HG02571 (cell line): ENCODE measurements at regions not wholly inside any gene's neighbourhood (a gene's known extent, or its start where the extent isn't known, plus 50 kb on each side); places are given as distances from the start of the nearest gene placed in this dataset.

Source experiments
- ATAC-seq: cut with Tn5 transposase; IDR thresholded peaks from one replicate; pipeline ENCODE4 v1.9.1; 2021; ENCODE audit warnings: mild to moderate bottlenecking, moderate library complexity; ENCODE audit not compliant: unreplicated experiment

DNA sequence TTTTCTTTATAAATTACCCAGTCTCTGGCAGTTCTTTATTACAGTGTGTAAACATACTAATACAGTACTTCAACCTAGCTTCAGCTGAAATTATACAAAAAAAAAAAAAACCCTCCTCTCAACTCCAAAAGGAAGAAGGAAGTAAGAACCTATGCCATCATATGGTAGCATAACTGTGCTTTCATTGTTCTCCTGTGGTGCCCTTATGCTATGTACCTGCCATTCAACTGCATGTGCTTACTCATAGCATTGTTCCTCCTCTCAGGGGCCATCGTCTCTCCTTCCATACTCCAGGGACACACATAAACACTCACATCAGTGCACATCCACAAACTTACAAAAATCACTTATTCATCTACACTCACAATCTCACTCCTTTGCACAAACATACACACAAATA is 470.1 kb upstream of the HS3ST1 start:
- no peak for ATAC-seq

DNA sequence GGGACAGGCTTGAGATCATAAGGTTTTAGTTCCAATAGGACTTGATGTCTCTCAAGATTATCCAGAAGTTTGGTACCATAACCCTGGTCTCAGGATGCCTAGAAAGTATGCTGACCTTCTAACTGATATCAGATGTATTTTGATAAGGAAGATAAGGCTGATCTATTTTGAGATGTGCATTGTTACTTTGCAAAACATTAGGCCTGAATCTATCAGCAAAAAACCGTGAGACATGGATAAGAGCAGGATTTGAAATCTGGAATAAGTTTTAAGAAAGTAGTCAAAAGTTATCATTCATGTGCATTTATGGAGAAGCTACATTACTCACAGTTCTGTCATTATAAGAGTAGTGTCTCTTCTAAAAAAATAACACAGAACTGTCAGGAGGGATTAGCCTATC is 467.1 kb upstream of the HS3ST1 start:
- ATAC-seq = no peak

DNA sequence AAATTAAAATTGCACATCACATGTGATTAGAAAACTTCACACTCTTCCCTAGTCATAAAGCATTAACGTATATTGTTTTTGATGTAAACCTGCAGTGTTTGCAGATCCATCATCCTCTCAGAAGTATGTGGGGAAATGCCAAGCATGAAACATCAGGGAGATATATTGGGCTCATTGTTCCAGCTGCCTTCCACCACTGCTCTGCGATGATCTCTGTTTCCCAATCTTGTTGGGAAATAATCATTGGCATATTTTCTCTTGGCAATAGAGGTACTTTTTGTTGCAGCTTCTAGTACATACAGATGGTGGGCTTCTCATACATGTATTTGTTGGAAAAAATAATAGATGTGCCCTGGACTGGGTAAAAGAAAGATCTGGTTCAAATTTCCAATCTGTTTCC is 466.3 kb upstream of the HS3ST1 start:
- ATAC-seq = no peak

DNA sequence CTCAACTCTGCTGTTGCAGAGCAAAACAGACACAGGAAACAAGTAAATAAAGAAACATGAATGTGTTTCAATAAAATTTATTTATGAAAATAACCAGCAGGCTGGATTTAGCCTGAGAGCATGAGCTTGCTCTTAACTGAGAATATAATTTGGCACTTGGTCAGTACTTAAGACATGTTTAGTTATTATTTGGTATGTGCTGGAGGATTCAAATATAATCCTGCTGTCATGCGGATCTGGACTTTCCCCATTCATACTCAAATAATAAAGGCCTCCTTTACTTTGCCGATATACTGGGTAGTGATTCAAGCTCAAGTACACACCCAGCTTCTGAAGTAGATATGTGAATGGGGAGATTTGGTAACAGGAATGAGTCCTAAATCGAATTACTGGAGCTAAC is 465.5 kb upstream of the HS3ST1 start:
- no peak for ATAC-seq

DNA sequence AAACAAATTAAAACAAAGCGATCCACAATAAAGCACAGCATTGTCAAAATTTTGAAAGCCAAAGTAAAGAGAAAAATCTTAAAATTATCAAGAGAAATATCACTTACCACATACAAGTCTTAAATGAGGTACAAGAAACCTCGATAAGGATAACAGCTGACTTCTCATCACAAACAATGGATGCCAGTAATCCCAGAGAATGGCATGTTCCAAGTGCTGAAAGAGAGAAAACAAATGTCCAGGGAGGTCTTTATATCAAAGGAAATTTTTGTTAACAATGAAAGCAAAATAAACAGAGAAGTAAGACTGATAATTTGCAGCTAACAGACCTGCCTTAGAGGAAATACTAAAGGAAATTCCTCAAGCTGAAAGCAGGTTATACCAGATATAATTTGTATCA is 460.4 kb upstream of the HS3ST1 start:
- no peak for ATAC-seq

DNA sequence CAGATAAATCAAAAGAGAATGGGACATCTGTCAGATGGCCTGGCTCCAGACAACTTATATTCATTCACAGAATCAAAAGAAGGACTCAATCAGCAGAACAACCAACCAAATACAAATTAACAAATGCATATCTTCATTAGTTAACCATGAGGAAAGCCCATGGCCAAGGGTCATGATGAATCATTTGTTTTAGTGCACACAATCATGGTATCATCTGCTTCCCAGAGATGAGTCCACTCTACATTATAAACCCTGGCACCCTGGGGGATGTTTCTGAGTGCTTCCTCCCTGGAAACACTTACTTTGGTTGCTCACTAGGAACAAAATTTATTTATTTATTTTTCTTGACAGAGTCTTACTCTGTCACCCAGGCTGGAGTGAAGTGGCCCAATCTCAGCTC is 453.3 kb upstream of the HS3ST1 start:
- no peak for ATAC-seq

DNA sequence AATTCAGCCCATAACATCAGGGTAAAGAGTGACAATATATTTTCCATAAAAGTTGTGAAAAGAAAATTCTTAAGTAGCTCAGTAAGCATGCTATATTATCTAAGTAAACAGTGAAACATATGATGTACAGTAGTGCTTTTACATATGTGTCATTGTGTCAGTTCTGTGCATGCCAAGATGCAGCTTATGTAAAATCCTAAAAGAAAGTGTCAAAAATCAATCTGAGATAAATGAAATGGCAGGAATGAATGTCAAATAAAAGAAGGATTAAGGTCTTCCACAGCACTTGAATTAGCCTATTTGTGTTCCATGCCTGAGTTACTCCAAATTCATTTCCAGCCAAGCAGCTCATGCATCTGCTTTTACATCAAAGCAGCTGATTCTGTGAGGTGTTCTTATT is 452.7 kb upstream of the HS3ST1 start:
- no peak for ATAC-seq

DNA sequence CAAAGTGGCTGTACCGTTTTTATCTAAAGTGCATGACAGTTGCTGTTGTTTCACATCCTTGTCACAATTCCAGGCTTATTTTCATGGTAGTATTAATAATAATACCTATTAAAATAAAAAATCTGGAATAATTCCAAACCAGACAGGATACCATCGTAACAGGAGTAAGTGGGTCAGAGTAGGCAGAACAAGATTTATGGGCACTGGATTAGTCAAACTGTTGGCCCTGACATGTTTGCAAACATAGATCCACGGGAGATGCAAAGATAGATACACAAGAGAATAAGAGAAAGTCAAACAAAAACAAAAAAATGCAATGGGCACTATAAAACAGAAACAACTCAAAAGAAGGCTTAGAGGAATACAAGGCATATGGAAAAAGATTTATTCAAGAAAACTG is 449.5 kb upstream of the HS3ST1 start:
- ATAC-seq = no peak

DNA sequence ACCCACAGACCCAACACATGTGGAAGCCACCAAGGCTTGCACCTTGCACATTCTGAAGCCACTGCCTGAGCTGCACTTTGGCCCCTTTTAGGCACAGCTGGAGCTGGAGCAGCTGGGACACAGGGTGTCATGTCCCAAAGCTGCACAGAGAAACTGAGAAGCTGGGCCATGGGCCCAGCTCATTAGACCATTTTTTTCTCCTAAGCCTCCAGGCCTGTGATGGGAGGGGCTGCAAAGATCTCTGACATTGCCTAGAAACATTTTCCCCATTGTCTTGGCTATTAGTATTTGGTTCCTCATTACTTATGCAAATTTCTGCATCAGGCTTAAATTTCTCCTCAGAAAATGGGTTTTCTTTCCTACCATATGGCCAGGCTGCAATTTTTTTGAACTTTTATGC is 447.4 kb upstream of the HS3ST1 start:
- no peak for ATAC-seq

DNA sequence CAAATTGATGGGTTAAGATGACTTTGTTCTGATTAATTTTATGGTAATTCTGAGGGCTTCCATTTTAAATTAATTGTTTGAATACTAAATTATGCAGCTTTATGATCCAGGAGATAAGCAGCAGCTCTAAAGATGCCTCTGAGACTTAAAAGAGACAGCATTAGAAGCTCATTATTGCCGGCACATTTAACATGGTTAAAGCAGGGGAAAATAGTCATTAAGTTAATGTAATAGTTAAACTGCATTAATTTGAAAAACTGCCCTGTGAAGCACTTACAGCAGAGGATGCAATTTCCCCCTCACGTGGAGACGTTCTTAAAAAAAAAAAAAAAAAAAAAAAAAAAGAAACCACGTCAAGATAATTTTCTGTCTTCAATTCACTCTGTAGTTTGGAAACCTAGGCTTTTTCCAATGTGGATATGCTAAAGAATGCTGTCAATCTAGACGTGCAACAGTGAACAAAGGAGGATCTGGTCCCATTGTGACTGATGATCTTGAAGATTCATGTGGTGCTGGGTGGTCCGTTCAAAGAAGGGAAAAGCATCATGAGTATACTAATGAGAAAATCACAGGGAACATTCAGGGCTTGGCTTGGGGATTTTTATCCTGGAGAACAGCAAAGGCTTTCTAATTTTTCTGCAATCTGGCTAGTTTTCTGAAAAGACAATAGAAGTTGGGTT is 440.6 kb upstream of the HS3ST1 start:
- ATAC-seq = no peak

DNA sequence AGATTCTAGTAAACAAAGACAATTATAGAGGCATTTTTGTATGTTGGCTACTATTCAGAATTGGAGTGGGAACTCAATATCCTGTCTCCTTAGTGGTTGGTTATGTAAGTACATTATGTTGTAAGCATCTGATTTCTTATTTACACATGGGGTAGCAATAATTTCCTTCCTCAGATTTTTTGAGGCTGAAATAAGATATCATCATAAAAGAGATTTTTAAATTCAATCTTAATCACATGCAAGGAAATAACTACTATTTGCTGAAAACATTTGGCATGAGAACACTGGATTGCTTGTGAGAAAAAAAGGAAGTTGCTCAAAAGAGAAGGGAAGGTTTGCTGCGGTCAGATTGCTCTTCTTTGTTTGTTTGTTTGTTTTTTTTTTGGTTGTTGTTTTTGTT is 437.7 kb upstream of the HS3ST1 start:
- ATAC-seq = no peak

DNA sequence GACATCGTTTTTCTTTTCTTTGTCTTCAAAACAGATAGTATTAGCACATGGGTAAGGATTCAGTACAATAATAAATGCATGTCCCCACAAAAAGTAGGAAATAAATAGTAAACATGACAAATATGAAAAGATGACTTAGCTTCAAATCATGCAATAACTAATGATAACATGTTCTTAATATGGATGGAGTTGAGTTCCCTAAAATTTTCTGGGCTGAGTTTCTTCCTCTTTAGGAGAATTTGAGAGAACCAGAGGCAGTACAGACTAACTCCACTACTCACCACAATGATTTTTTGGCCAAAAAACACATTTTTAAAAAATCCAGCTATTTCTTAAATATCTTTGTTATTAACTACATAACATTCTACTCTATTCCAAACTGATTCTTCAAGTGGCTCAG is 432.3 kb upstream of the HS3ST1 start:
- ATAC-seq = no peak

DNA sequence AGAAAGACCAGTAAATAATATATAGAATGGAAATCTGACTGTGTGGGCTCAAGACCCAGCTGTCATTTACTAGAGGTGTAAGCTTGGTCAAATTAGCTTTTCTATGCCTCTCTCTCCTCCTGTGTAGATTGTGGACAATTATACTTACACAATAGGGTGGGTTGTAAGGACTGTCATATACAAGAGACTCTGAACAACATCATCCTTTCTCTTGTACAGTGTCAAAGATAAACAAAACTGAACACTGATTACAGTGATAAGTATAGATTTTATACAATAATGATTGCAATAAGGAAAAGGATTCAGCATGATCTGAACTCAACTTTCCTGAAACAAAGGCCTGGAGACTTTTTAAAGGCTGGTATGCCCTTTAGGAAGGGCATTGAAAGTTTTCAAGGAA is 429.2 kb upstream of the HS3ST1 start:
- no peak for ATAC-seq

DNA sequence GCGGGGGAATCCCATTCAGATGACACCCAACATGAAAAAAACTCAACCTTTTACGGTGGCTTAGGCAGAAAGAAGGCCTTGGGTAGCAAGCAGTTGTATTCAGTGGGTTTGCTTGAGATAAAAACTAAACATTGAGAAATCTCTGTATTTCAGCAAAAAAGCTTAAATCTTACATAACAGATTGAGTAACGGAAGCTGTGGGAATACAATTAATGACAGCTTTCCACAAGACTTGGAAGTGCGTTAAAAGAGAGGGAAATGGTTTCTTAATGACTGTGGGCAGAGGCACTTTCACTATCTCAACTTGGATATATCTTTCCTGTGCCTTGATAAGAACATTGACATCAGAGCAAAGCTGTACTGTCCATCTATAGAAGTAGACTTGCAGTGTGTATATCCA is 418.5 kb upstream of the HS3ST1 start:
- no peak for ATAC-seq

DNA sequence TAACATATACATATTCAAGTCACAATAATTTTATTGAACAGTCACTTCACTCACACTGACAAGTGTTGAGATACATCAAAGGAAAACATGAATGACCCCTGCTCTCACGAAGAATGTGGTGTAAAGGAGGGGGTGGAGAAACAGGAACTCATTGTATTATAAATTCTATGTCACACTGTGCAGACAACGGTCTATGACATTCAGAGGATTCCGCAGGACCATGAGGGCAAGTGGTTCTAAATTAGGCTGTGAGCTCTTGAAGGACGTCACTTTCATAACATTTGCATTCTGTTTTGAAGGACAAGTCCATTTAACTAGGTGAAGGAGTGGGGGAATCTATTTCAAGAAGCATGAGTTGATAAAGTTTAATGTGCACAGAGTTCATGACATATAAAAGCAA is 415.2 kb upstream of the HS3ST1 start:
- ATAC-seq = no peak

DNA sequence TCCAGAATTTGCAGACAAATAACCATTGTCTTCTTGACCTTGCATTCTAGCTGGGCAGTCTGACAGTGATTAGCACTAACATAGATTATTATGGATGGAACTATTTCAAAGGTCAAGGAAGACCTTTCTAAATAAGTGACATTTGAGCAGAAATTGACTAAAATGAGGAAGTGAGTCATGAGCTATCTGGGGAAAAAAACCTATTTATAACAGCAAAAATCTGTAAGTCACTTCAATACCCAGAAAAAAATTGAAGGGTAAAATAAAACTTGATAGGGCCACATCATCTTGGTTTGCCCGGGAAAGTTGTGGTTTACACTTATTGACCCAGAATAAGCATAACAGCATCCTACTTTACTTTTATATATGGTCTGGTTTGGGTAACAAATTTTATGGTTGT is 414.6 kb upstream of the HS3ST1 start:
- ATAC-seq = no peak

DNA sequence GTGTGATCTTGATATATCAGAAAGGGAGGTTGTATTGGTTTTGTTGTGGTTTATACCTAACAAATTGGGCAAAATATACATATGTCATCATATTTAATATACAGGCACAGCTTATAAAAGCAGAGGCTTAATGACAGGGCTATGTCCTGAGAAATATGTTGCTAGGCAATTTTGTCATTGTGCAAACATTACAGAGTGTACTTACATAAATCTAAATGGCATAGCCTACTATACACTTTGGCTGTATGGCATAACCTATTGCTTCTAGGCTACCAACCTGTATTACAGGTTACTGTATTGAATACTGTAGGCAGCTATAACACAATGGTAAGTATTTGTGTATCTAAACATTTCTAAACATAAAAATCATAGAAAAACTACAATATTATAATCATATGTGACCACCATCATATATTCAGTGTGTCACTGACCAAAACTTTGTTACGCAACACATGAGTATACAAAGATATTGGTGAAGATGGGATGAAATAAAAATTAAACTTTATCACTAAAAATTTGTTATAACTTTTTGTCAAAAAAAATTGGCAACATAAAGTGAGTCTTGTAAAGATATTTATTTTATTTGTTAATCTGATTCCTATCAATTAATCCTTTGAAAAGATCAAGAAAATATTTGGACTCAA is 414.0 kb upstream of the HS3ST1 start:
- ATAC-seq = no peak

DNA sequence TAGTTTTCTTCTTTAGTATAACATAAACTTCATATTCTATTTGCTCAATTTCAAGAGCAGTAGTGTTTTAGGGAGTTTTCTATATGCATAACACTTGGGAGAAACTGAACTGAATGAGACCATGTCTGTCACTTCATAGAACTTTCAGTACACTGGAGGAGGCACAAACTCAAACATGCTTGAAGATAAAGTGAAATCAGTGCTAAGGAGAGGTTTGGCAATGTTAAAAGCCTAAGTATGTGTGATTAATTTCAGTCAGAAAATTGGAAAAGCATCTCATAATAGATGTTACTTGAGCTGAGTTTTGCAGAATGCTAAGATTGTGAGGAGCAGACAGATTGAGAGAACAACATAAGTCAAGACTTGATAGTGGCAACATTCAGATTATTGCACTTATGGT is 411.2 kb upstream of the HS3ST1 start:
- no peak for ATAC-seq

DNA sequence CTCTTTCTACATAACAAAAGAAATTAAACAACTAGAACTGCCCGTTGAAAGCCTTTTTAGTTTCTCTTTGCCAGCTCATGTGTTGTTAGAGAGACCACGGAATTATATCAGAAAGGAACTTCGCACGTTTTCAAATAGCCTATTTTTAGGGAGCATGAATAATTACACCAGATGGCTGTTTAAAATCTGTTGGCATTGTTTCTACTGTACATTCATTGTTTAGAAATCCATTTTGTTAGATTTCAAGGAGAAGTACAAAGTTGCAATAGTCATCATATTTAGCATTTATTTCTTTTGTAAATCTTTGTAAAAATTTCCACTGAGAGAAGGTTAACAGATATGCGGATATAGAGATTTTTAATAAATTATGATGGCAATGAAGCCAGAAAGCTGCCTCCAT is 403.0 kb upstream of the HS3ST1 start:
- ATAC-seq = no peak

DNA sequence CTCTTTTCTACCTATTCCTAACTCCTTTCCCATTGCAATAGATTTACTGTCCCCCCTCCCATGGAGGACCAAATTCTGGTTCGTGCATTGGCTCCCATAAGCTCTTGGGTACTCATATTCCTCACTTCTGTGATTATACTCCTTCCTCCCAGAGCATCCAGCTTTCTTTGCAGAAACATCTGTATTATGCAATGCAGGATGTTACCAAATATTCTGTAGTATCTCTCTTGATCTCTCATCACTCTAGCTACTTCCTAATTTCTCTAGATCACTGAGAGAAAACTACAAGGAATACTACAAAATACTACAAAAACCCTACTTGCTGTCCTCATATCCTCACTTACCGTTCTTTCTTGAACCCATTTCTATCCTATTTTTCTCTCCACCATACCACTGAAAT is 395.9 kb upstream of the HS3ST1 start:
- no peak for ATAC-seq

DNA sequence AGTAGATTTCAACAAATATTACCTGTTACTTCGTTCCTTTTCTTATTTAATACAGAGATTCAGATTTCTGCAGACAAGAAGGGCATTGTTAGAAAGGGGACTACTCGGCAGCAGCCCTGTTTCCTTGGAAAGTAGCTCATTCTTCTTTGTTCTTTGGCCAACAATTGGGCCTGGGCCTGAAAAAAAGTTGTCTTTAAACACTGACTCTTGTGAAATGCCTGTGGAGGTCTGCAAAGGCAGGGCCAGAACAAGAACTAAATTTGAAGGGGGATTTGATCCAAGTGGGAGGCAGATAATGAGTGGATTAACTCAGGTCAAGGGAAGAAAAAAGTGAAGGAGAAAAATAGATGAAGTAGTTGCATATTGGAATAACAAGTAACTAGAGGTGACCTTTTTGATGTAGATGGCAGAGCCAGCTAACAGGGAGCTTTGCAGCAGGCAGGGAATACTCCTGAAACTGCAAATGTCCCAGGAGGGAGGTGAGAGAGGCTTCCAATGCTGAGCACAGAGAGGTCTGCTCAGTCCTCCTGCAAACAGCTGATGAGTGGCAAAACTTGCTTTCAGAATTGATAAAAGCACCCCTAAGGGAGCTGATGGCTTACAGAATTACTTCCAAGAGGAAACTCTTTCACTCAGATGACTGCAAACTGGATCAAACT is 393.2 kb upstream of the HS3ST1 start:
- no peak for ATAC-seq

DNA sequence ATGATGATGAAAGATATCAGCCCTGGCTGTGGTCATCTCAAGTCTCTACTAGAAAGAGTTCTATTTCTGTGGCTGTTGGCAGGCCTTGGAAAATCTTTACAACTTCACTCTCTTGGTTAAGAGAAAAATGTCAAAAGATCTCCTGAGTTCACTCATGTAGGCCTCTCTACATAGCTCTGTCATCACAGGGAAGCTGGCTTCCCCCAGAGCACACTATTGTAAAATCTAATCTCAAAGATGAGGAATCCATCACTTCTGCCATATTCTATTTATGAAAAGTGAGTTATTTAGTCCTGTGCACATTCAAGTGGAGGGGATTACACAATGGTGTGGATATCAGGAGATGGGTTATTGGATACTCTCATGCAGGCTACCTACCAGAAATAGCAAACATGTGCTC is 388.4 kb upstream of the HS3ST1 start:
- ATAC-seq = no peak

DNA sequence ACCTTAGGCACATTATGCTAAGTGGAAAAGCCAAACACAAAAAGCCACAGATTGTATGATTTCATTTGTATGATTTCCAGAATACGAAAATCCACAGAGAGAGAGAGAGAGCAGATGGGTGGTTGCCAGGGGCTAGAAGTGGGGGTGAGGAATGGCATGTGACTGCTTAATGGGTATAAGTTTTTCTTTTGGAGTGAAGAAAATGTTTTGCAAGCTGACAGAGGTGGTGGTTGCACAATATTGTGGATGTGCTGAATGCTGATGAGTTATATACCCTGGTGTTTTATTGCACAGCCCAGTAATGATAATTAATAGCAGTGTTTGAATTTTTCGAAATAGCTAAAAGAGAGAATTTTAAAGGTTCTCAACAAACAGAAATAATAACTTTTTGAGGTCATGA is 386.1 kb upstream of the HS3ST1 start:
- ATAC-seq = no peak
